Trophoblast cell (in vitro differentiated cells and primary cell): ENCODE measurements at regions not wholly inside any gene's neighbourhood (a gene's known extent, or its start where the extent isn't known, plus 50 kb on each side); places are given as distances from the start of the nearest gene placed in this dataset.

Experiments
- DNase-seq, 2 donors: peaks; one replicate each; pipeline ENCODE4 v3.0.0-alpha.2; 2016
- H2AFZ ChIP-seq: 2 replicates; pipeline ENCODE4 v1.6.1; 2013; ENCODE audit warnings: low read length, moderate library complexity, mild to moderate bottlenecking; ENCODE audit not compliant: insufficient read depth, poor library complexity
- H2AK5ac ChIP-seq: 2 replicates; pipeline ENCODE4 v1.6.1; 2013; ENCODE audit warnings: mild to moderate bottlenecking, low read length
- H2BK120ac ChIP-seq: 2 replicates; pipeline ENCODE4 v1.6.1; 2013; ENCODE audit warnings: low read length, mild to moderate bottlenecking, moderate library complexity; ENCODE audit not compliant: insufficient read depth, poor library complexity
- H2BK12ac ChIP-seq: 2 replicates; pipeline ENCODE4 v1.6.1; 2013; ENCODE audit warnings: mild to moderate bottlenecking, low read length, moderate library complexity
- H2BK5ac ChIP-seq: 2 replicates; pipeline ENCODE4 v1.6.1; 2013; ENCODE audit warnings: low read length, low read depth, moderate library complexity, mild to moderate bottlenecking; ENCODE audit not compliant: poor library complexity
- H3K14ac ChIP-seq: 2 replicates; pipeline ENCODE4 v1.6.1; 2013; ENCODE audit warnings: mild to moderate bottlenecking, low read length
- H3K18ac ChIP-seq: 2 replicates; pipeline ENCODE4 v1.6.1; 2013; ENCODE audit warnings: mild to moderate bottlenecking, low read length
- H3K23ac ChIP-seq: 2 replicates; pipeline ENCODE4 v1.6.1; 2013; ENCODE audit warnings: low read length
- H3K27ac ChIP-seq: 2 replicates; pipeline ENCODE4 v1.5.1; 2013; ENCODE audit warnings: low read depth, mild to moderate bottlenecking, inconsistent platforms, low read length, moderate library complexity
- H3K27me3 ChIP-seq: 2 replicates; pipeline ENCODE4 v1.6.1; 2013; ENCODE audit warnings: inconsistent platforms, mild to moderate bottlenecking, low read length, moderate library complexity; ENCODE audit not compliant: insufficient read depth
- H3K36me3 ChIP-seq, 2 experiments: 1 replicate in 1 of 2; 2 replicates in 1 of 2; pipeline ENCODE4 v1.6.1; 2013; ENCODE audit warnings: low read length in 2 of 2, mild to moderate bottlenecking in 2 of 2, moderate library complexity in 1 of 2; ENCODE audit not compliant: insufficient read depth in 2 of 2, control insufficient read depth in 1 of 2
- H3K4ac ChIP-seq: 2 replicates; pipeline ENCODE4 v1.6.1; 2013; ENCODE audit warnings: low read depth, mild to moderate bottlenecking, low read length, moderate library complexity
- H3K4me1 ChIP-seq, 2 experiments: 1 replicate in 1 of 2; 2 replicates in 1 of 2; pipeline ENCODE4 v1.6.1; 2013; ENCODE audit warnings: low read length in 2 of 2, mild to moderate bottlenecking in 2 of 2, moderate library complexity in 1 of 2; ENCODE audit not compliant: insufficient read depth in 2 of 2, control insufficient read depth in 1 of 2
- H3K4me2 ChIP-seq: 2 replicates; pipeline ENCODE4 v1.6.1; 2013; ENCODE audit warnings: inconsistent platforms, mild to moderate bottlenecking, low read length, moderate library complexity
- H3K4me3 ChIP-seq: 2 replicates; pipeline ENCODE4 v1.5.1; 2013; ENCODE audit warnings: mild to moderate bottlenecking, low read depth, low read length, inconsistent platforms
- H3K79me1 ChIP-seq: one replicate; pipeline ENCODE4 v1.6.1; 2013; ENCODE audit warnings: low read length
- H3K79me2 ChIP-seq: 2 replicates; pipeline ENCODE4 v1.6.1; 2013; ENCODE audit warnings: low read length, mild to moderate bottlenecking; ENCODE audit not compliant: control insufficient read depth, insufficient read depth, poor library complexity
- H3K9ac ChIP-seq: 2 replicates; pipeline ENCODE4 v1.6.1; 2013; ENCODE audit warnings: mild to moderate bottlenecking, low read length
- H3K9me3 ChIP-seq: 2 replicates; pipeline ENCODE4 v1.6.1; 2013; ENCODE audit warnings: low read depth, mild to moderate bottlenecking, control low read depth, inconsistent platforms, low read length; ENCODE audit not compliant: insufficient read depth
- H4K12ac ChIP-seq: 2 replicates; pipeline ENCODE4 v1.6.1; 2013; ENCODE audit warnings: low read depth, mild to moderate bottlenecking, low read length, moderate library complexity
- H4K8ac ChIP-seq: 2 replicates; pipeline ENCODE4 v1.6.1; 2013; ENCODE audit warnings: low read depth, mild to moderate bottlenecking, low read length, moderate library complexity
- H4K91ac ChIP-seq: one replicate; pipeline ENCODE4 v1.6.1; 2013; ENCODE audit warnings: low read depth, mild to moderate bottlenecking, low read length, moderate library complexity
- WGBS: extraction: QIAGEN DNeasy Blood & Tissue Kit; methylation state at CpG from one replicate; pipeline ENCODE4 v1.1.7; 2013; ENCODE audit warnings: missing lambda C conversion rate; ENCODE audit not compliant: insufficient read length, insufficient coverage; ENCODE audit errors: extremely low coverage; 5-methylcytosine and 5-hydroxymethylcytosine counted together

DNA sequence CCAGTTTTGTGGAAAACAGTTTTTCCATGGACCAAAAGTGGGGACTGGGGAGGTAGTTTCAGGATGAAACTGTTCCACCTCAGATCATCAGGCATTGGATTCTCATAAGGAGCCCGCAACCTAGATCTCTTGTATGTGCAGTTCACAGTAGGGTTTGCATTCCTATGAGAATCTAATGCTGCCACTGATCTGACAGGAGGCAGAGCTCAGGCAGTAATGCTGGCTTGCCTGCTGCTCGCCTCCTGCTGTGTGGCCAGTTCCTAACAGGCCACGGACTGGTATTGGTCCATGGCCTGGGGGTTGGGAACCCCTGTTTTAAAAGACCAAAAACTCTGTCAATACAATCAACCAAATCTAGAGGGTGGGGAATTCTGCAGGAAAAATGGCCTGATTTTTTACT, 100.0 kb upstream of the EOLA2 start:
- WGBS: no CpG with 5 or more reads among the region's 3 CpGs
- no peak overlapping the region for H3K14ac ChIP-seq
- no peaks in the 10 kb centered on the region for H3K36me3 ChIP-seq
- no peak overlapping the region for H2BK12ac ChIP-seq
- no peaks in the 10 kb centered on the region for H3K4me1 ChIP-seq
- no peak overlapping the region for H3K18ac ChIP-seq
- H3K23ac ChIP-seq: no peak overlapping the region
- no peak overlapping the region for H3K4me3 ChIP-seq
- H2BK120ac ChIP-seq: no peak overlapping the region
- H3K79me1 ChIP-seq: no peaks in the 10 kb centered on the region
- no peak overlapping the region for H3K4ac ChIP-seq
- H3K4me2 ChIP-seq: no peak overlapping the region
- H4K8ac ChIP-seq: no peak overlapping the region
- H3K9me3 ChIP-seq: no peaks in the 10 kb centered on the region
- no peak for DNase-seq
- no peak overlapping the region for H2AK5ac ChIP-seq
- H2BK5ac ChIP-seq: no peak overlapping the region
- no peak overlapping the region for H2AFZ ChIP-seq
- H3K27ac ChIP-seq: no peak overlapping the region
- no peaks in the 10 kb centered on the region for H3K79me2 ChIP-seq
- no peak overlapping the region for H4K12ac ChIP-seq
- H3K27me3 ChIP-seq: no peaks in the 10 kb centered on the region
- H3K9ac ChIP-seq: no peak overlapping the region
- H4K91ac ChIP-seq: no peak overlapping the region

DNA sequence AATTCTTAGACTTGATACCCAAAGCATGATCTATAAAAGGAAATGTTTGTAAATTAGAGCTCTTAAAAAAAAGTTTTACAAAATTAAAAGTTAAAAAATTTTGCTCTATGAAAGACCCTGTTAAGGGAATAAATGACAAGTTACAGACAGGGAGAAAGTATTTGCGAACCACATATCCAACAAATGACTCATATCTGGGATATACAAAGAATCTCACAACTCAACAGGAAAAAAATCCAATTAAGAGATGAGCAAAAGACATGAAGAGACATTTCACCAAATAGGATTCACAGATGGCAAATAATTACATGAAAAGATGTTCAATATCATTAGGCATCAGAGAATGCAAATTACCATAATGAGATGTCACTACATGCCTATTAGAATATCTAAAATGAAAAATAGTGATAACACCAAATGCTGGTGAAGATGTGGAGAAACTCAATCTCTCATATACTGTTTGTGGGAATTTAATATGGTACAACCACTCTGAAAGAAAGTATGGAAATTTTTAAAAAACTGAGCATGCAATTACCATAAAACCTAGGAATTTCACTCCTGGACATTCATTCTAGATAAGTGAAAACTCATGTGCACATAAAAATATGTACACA, 100.8 kb upstream of the EOLA2 start:
- H3K79me1 ChIP-seq: no peaks in the 10 kb centered on the region
- no peak overlapping the region for H2AK5ac ChIP-seq
- H3K9me3 ChIP-seq: no peaks in the 10 kb centered on the region
- H4K8ac ChIP-seq: no peak overlapping the region
- H3K4me3 ChIP-seq: no peak overlapping the region
- H3K18ac ChIP-seq: no peak overlapping the region
- H3K9ac ChIP-seq: no peak overlapping the region
- H3K4me1 ChIP-seq: no peaks in the 10 kb centered on the region
- H4K91ac ChIP-seq: no peak overlapping the region
- peak in 1 of 2 donors; percentile 32 for DNase-seq
- H3K14ac ChIP-seq: no peak overlapping the region
- H4K12ac ChIP-seq: no peak overlapping the region
- no peak overlapping the region for H2BK120ac ChIP-seq
- no peaks in the 10 kb centered on the region for H3K79me2 ChIP-seq
- no peak overlapping the region for H2BK12ac ChIP-seq
- no CpG with 5 or more reads among the region's 1 CpG for WGBS
- no peak overlapping the region for H3K4ac ChIP-seq
- no peak overlapping the region for H2BK5ac ChIP-seq
- no peaks in the 10 kb centered on the region for H3K36me3 ChIP-seq
- H3K27me3 ChIP-seq: no peaks in the 10 kb centered on the region
- no peak overlapping the region for H3K4me2 ChIP-seq
- no peak overlapping the region for H3K23ac ChIP-seq
- H3K27ac ChIP-seq: no peak overlapping the region
- H2AFZ ChIP-seq: no peak overlapping the region

DNA sequence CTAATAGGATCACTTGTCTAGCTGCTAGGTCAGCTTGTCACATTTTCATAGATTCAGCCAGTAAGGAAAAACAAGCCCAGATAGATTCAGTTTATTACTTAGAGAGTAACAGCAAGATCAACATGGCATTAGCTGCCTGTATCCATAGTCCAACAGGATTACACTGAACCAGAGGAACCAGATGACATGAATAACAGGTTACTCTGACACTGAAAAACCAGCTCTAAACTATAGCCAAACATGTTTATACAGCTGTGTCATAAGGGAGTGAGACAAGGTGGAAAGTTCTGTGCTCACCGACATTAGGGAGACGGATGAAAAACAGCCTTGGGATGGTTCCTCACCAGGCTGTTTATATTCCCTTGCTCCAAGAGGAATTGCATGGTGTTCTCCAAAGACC, 102.9 kb upstream of the EOLA2 start:
- no peak overlapping the region for H3K4me3 ChIP-seq
- no peak overlapping the region for H3K9ac ChIP-seq
- H3K27me3 ChIP-seq: no peaks in the 10 kb centered on the region
- no peak overlapping the region for H3K27ac ChIP-seq
- H2AK5ac ChIP-seq: no peak overlapping the region
- H2AFZ ChIP-seq: no peak overlapping the region
- H3K14ac ChIP-seq: no peak overlapping the region
- WGBS: no CpG with 5 or more reads among the region's 2 CpGs
- no peak overlapping the region for H4K8ac ChIP-seq
- H3K36me3 ChIP-seq: no peaks in the 10 kb centered on the region
- H3K4me2 ChIP-seq: no peak overlapping the region
- no peak overlapping the region for H3K23ac ChIP-seq
- H4K12ac ChIP-seq: no peak overlapping the region
- H3K79me2 ChIP-seq: no peaks in the 10 kb centered on the region
- DNase-seq: peak in 1 of 2 donors; percentile 13
- no peaks in the 10 kb centered on the region for H3K79me1 ChIP-seq
- no peak overlapping the region for H2BK12ac ChIP-seq
- H3K4ac ChIP-seq: no peak overlapping the region
- no peak overlapping the region for H2BK120ac ChIP-seq
- no peak overlapping the region for H2BK5ac ChIP-seq
- no peak overlapping the region for H3K18ac ChIP-seq
- H3K4me1 ChIP-seq: no peaks in the 10 kb centered on the region
- H4K91ac ChIP-seq: no peak overlapping the region
- no peaks in the 10 kb centered on the region for H3K9me3 ChIP-seq

DNA sequence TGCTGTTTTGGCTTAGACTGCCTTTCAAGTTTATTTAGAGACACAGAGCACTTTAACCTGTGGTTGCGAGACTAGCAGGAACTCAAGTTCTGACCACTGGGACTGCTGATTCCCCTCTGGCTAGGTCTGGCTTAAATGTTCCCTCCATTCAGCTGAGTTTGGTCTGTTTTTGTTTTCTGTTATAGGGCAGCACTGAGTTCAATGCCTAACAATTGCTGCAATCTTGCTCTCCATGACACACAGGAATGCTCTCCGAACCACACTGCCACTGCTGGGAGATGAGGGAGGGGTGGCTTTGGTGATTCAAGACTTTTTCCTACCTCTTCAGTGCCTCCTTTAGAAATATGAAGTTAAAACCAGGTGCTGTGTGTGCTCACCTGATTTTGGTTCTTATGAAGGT, 106.3 kb upstream of the EOLA2 start:
- Histone ChIP-seq H3K4ac (no peak overlapping the region), H2BK5ac (no peak overlapping the region), H4K91ac (no peak overlapping the region), H3K4me3 (no peak overlapping the region), H3K27me3 (no peaks in the 10 kb centered on the region), H3K4me2 (no peak overlapping the region), H2BK120ac (no peak overlapping the region), H4K12ac (no peak overlapping the region), H2AK5ac (no peak overlapping the region), H4K8ac (no peak overlapping the region), H3K27ac (no peak overlapping the region), H2BK12ac (no peak overlapping the region), H3K23ac (no peak overlapping the region), H3K9ac (no peak overlapping the region), H2AFZ (no peak overlapping the region), H3K79me2 (no peaks in the 10 kb centered on the region), H3K14ac (no peak overlapping the region), H3K79me1 (no peaks in the 10 kb centered on the region), H3K9me3 (no peaks in the 10 kb centered on the region), H3K18ac (no peak overlapping the region), H3K36me3 (no peaks in the 10 kb centered on the region), H3K4me1 (no peaks in the 10 kb centered on the region)
- DNase-seq: peak in 1 of 2 donors; percentile 38
- no CpG with 5 or more reads among the region's 2 CpGs for WGBS
